Occipital lobe (tissue), 1 donor: ENCODE measurements at regions not wholly inside any gene's neighbourhood (a gene's known extent, or its start where the extent isn't known, plus 50 kb on each side); places are given as distances from the start of the nearest gene placed in this dataset.

ENCODE experiments used
- DNase-seq: peaks from one replicate; lab custom pipeline; 2025; lab: John Stamatoyannopoulos, UW

DNA sequence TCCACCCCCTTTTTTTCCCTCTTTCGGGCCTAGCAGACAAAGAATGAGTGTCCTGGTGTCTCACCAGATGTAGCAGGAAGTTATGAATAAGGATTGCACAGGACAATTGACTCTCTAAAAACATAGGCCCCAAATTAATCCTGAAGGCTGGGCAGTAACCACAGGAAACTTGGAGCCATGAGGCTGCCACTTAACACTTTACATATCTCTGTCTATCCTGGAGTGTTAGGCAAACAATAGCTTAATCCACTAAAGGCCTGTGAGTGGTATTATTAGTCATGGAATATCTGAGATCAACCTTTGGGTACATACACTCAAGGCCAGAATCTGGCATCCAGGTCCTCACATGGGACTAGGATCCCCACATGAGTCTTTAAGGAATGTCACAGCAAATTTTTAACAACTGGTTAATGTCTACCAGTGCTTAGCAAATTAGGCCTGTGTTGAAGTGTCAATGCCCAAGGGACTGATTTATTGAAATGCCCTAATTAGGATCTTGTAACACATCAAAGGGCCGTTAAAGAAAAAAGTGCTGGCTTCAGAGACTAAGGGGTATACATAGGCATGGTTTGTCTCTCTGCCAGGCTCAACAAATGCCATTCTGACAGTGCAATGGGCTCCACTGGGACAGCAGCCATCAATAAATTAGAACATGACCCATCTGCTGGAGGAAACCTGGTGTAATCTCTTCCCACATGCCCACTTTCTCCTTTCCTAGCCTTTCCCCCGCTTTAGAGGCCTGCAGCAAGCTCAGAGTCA, 196.7 kb upstream of the TBX20 start:
- no peak for DNase-seq

DNA sequence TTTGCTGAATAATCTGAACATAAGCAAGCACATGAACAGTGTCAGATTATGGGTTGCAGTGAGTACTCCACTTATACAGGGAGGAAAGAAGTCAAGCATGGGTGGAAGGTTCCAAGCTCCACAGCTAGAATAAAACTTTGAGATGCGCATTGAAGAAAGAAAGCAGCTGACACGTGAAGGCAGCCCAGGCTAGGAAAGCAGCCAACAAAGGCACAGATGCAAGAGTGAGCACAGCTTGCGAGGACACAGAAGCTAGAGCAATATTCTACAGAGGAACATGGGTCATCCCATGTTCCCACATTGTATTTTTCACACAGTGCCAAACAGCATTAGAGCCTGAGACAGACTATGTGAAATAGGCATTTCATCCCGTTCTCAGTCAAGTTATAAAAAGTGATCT, 194.6 kb upstream of the TBX20 start:
- DNase-seq: no peak

DNA sequence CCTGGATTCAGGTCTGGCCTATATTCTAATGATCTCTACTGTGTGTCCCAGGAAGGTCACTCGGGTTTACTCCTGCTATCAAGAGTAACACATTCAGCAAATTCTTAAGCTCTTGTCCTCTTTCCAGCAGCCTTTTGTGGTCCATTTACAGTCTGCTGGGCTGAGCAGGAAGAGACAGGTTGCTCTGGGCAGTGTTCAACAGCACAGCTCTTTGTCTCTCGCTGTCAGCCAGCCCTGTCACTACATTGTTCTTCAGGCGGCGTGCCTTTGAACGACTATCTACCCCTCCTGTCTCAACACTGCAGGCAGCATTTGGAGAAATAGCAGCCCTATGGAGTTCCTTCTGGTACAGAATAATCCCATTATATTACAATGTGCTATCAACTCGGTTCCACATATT, 192.2 kb upstream of the TBX20 start:
- DNase-seq: no peak

DNA sequence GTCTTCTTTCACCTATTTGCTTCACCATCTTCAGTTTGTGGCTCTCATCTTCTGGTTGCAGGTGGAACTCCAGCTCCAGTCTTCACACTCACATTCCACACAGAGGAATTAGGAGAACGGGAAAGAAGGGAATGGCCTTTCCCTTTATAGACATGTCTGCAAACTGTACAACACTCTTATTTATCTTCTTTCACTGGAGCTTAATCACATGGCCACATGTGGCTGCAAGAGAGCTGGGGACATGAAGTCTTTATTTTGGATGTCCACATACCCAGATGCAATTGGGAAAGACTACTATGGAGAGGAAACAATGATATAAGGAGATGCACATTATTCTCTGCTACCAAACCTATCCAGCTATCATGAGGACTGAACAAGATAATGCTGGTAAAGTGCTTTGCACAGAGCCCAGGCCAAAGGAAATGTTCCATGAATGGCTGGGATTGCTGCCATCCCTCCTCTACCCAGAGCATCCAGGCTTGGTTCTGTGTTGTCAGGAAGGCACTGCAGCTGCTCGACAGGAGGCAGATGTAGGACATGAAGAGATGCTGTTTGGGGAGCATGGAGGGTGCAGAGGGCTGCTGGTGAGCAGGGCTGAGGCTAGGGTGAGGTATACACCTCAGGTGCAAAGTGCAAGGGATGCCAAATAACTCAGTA, 183.8 kb upstream of the TBX20 start:
- DNase-seq: no peak

DNA sequence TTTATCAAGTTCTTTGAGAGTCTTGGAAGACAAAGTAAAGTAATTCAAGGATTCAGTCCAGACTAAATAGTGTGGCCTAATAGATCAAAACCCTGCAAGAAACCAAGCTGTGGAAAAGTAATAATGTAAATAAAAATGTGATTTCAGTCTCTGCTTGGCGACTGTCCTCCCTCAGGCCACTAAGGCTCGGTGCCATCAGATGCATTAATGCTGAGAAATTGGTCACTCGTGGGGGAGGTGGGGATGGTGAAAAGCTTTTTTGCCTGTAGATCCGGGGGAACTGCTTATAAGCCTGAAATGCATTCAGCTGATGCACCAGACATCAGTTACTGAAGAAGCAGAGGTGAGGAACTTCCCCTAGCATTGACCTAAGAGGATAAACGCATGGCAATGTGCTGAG, 182.6 kb upstream of the TBX20 start:
- no peak for DNase-seq

DNA sequence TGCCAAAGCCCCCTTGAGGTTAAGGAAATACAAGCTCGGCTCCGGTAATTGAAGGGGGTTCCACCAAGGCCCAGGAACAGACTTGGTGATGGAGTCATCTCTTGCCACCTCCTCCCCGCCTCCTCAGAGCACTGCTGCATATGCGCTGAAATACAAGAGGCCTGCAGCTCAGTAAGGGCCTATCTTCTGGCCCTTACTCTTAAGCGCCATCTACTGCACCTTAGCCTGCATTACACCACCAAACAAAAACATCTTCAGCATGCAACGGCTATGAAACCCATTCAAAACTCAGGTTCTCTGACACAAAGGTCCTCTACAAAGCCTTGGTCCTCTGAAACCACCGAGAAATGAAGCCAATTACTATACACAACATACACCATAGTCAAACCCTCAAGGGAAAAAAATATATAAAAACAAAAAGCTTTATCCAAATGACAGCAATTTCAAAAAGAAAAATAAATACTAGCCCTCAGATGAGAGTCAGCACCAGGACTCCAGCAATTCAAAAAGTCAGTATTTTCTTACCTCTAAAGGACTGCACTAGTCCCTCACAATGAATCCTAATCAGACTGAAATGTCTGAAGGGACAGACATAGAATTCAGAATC, 176.8 kb upstream of the TBX20 start:
- DNase-seq: no peak

DNA sequence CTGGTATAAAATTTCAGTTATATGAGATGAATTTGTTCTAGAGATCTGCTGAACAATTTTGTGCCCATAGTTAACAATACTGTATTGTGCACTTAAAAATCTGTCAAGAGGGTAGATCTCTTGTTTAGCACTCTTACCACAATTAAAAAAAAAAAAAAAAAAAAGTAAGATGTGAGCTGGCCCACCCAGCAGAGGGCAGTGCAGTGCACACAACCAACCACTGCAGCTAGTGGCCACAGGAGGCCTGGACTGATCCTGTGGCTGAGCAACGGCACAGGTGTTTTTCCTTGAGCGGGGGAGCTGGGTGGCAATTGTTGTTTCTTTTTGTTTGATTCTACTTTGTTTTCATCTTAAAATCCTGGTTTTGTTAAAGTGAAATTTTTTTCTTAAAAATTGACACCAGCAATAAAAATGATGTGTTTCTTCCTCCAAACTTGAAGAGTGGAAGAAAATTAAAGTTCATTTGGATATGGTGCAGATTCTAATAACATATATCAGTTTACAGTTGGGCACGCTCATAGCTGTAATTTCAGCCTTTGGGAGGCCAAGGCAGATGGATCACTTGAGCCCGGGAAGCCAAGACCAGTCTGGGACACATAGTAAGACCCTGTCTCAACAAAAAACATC, 171.1 kb upstream of the TBX20 start:
- DNase-seq: no peak

DNA sequence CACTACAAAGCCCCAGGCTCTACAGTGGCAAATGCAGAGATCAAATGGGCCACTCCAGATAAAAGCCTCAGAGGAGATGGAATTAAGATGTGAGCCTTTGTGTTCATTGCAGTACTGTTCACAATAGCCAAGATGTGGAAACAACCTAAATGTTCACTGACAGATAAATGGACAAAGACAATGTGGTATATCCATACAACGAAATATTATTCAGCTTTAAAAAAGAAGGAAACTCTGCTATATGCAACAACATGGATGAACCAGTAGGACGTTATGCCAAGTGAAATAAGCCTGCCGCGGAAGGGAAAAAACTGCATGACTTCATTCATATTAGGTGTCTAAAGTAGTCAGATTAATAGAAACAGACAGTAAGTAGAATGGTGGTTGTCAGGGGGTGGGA, 170.5 kb upstream of the TBX20 start:
- DNase-seq: no peak

DNA sequence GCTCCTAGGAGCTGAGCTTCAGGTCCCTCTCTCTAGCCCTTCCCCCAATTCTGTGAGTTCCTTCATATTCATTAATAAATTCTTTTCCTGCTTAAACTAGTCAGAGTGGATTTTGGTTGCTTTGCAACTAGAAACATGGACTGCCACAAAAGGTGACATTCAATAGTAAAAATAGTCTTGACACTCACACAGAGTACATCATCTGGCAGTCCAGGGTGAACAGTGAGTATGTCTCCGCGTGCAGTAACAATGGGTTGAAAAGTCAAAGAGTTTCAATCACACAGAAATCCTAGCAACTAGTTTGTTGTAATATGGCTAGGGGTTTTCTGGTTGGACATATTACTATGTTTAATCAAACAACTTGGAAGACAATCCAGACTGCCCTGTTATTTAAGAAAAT, 168.8 kb upstream of the TBX20 start:
- no peak for DNase-seq

DNA sequence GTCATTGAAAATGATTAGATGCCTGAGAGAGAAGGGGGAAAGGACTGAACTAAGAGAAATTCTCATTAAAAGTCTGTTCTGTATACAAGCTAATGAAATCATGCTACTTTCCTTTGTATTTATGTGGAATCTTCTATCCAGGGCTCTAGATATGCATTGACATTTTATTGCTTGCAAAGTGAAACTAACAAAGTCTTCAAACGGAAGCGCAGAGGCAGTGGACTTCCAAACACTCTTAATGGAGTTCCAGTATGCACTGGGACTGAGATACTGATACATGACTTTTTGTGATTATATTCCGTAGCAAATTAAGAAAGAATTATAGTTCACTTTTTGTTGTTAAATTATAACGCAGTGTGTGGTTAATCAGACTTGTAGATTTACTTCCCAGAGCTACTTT, 166.8 kb upstream of the TBX20 start:
- DNase-seq: no peak

DNA sequence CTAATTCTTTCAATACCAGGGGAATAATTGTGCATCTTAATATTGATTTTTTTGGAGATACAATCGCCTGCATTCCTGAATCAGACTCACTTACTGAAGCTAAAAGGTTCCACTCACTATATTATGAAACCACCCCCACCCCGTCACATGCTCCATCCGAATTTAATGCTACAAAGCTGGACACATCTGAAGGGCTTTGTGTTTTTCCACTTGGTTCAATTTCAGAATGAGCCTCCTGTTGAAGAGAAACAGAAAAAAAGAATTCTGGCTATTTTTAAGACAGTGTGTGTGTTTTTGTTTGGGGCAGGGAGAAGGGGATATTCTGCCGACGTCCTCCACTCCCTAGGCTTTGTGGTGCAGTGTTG, 165.5 kb upstream of the TBX20 start:
- DNase-seq: no peak

DNA sequence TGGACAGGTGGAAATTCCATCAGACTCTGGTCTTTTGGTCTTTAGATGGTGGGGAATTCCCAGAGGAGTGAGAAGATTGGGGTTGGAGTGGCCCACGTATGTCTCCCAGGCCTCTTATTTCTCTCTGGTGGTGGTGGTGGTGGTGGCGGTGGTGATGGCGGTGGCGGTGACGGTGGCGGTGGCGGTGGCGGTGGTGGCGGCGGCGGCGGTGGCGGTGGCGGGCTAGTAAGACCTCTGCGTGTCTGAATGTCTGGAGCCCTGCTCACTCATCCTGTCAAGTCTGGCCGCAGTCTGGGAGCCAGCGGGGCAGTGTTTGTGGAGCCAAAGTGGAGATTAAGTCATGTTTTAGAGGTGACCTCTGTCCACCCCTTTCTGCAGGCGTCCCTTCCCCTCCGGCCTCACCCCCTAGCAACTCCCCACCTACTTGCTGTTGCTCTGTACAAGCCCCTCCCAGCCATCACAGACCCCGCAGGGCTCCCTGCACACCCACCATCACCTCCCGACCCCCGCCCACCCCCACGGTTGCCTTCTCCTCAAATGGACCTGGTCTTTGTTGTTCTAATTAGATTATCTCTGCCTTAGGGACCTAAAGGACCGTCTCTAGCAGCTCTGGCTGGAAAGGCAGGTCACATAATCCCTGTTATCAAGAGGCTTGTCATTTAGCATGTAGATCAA, 165.0 kb upstream of the TBX20 start:
- DNase-seq: no peak

DNA sequence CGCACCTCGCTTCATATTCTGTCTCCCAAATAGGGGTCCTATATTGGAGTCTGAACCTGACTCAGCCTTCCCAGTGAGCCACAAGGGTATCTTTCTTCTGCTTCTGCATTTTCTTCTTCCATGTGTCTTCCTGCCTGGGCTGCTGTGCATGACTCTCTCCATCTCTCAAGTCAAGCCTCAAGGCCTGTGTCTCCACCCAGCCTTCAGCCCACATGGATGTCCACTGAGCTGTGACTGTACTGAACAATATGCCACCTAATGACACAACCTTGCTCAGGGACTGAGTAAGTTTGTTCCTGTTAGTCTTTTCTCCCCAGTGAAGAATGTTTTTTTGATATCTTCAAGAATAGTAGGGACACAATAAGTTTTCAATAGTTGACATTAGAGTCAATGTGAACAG, 162.7 kb upstream of the TBX20 start:
- no peak for DNase-seq

DNA sequence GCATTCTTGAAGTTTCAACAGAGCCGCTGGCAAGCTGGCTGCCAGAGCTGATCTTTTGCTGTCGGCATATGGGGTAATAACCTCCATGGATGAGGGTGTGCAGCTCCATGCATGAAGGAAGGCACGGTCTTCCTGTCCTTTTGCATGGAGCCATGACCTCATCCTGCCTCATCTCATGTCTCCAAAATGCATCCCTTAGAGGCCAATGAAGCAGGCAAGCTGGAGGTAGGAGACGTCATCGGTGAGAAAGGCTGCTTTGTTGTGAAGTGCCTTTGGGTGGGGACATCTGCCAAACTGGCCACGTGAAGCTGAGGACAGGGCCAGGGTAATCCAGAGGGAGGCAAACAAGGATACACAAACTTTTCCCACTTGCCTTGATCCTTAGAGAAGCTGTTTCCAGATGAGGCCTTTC, 161.5 kb upstream of the TBX20 start:
- no peak for DNase-seq

DNA sequence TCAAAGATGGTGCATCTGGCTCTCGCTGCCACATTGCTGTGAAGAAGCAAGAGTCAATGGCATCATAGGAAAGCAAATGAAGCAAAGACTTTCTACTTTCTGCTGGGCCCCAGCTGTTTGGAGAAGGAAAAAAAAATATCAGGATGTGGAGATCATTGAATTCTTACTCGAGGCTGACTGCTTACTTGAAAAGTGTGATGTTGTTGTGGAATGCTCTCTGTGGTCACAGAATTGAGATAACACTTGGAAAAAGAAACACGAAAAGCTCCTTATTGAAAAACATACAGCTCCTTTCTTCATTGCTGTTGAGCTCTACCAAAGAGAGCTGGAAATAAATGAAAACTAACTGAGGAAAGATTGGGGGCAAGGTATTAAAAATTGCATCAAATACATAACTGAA, 157.4 kb upstream of the TBX20 start:
- no peak for DNase-seq

DNA sequence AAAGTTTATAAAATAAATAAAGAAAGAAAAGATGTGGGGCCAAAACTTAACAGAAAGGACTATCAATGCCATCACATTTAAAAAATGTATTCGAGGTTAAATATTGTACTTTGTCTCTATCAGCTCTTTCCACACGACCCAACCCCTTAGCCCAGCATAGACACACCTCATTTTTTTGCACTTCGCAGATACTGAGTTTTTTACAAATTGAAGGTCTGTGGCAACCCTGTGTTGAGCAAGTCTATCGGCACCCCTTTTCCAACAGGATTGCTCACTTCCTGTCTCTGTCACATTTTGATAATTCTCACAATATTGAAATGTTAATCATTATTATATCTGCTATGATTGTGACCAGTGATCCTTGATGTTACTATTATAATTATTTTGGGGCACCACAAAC, 151.6 kb upstream of the TBX20 start:
- DNase-seq: no peak

DNA sequence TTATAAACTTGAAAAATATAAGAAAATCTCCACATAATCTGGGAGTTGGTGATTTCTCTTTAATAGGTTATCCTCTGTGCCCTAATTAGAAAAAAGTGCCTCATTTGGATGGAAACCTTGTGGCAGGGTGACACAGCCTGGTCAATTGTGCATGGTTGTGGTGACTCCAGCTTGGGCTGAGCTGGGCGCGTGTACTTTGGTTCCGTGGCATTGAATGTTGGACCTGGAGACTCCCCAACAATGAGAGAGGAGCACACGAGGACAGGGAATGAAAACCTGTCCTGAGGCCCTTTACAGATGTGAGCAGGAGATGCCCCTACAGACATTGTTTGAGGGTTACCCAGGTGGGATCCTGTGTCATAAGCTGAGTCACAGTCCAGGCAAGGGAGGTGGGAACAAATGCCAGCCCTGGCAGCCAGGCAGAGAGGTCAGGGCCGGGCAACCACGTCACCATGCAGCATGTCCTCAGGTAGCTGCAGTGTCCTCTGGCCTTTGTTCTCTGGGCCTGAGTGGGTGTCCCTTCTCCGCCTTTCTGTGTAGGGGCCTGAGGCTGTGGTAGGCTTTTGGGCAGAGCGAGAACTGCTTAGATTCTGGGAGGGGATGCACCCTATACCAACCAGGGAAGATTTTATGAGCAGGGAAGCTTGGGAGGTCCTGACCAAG, 147.4 kb upstream of the TBX20 start:
- no peak for DNase-seq

DNA sequence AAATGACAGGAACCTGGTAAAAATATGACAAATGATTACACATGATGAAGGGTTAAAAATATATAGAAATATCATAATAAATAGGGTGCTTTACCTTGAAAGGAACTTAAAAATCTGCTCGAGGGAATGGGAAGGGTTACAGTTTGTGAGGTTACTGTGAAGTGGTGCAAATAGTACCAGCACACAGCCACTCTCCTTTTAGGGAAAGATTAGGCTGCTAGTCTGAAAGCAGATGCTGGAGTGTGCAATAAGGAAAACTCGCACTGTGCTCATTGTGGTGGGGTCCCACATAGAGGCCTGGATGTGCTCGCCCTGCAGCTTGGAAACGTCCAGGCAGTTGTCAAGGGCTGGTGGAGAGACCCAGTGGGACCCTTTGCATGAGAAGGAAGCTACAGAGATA, 145.9 kb upstream of the TBX20 start:
- DNase-seq: no peak

DNA sequence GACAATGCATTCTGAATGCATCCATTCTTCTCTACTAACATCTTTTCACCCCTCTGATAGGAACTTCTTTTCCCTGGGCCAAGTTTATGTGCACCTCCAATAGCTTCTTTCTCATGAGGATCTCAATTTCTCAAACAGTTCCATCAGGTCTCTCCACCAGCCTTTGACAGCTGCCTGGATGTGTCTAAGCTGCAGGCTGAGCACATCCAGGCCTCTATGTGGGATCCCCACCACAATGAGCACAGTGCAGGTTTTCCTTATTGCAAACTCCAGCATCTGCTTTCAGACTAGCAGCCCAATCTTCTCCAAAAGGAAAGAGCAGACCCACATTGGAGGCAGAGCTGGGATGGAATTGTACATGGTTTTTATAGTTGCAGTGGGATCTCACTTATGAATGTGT, 145.3 kb upstream of the TBX20 start:
- no peak for DNase-seq

DNA sequence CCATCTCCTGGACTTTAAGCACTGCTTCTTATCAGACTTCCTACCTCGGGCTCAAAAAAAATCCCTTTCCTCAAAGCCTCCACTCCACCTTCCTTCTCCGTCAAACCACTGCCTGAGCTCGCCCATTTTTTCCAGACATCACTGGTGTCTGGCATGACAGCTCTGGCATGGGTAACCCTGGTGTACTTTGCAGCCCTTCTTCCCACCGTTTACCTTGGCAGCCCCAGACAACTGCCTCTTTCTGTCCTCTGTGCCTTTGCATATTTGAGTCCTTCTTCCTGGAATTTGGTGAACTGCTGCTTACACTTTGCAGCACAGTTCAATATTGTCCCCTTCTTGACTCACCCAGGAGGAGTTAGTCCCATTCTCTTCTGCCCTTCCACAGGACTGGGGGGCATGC, 144.6 kb upstream of the TBX20 start:
- DNase-seq: no peak

DNA sequence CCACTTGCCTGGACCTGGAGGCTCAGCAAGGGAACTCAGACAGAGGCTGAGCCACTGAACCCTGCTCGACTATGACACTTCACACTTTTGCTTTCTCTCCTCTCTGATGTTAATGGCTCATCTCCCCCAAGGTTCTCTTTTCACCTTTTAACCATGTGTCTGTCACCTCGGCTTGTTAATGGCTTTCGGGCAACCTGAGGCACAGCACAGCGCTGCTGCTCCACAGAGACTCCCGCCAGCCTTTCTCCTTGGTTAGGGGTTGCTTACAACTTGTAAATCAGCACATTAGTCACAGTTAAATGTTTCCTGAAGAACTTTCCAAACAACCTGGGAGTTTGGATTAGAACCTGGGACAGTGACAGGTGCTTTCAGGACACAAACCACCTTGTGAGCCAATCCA, 136.2 kb upstream of the TBX20 start:
- DNase-seq: no peak

DNA sequence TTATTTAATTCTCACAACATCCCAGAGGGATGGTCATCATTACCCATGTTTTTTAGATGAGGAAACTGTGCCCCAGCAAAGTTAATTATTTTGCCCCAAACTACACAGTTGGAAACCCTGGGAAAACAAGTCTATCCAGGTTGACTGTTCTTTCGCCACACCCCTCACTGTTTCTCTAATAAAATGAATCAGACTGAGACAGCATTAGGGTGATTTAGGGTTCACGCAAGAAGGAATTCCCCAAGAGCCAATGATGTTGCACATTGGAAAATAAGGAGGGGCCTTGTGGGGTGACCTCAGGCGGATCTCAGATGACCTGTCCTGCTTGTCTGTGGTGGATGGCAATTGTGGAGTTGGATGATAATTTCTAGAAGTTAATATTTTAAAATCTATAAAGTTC, 135.7 kb upstream of the TBX20 start:
- no peak for DNase-seq
